DOHH2 (cell line): ENCODE measurements at regions not wholly inside any gene's neighbourhood (a gene's known extent, or its start where the extent isn't known, plus 50 kb on each side); places are given as distances from the start of the nearest gene placed in this dataset.

Source experiments
- EZH2phosphoT487 ChIP-seq: fragments of 200-600 bp; sonication (generic); IDR thresholded peaks from 2 replicates; pipeline ENCODE4 v1.6.1; 2017; ENCODE audit warnings: borderline replicate concordance, mild to moderate bottlenecking, antibody characterized with exemption, low read length, moderate library complexity, mixed read lengths
- TF ChIP-seq, protein P1 (sequence below): fragments of 200-600 bp; sonication (generic); IDR thresholded peaks from one replicate; pipeline ENCODE4 v1.5.1; 2014; ENCODE audit warnings: antibody characterized with exemption, mild to moderate bottlenecking, low read depth, low read length; ENCODE audit not compliant: poor library complexity, severe bottlenecking

DNA sequence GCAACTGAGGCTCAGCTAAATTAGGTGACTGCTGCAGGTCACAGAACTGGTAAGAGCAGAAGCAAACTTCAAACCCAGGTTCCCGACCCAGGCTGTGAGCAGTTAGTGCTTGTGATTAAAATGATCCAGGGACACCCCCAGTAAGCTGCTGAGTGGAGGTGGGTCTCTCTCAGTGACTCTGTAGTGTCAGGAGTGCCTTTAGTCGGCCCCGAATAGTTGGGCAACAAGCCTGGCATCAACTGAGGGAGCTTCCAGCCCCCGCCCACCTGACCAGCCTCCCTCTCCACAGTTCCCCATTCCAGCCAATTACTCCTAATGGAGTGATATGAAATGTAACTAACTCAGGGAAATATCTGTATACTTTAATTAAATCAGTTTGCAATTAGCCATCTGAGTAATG is 168.0 kb upstream of the SMAD3 start:
- TF ChIP-seq, protein P1, sequence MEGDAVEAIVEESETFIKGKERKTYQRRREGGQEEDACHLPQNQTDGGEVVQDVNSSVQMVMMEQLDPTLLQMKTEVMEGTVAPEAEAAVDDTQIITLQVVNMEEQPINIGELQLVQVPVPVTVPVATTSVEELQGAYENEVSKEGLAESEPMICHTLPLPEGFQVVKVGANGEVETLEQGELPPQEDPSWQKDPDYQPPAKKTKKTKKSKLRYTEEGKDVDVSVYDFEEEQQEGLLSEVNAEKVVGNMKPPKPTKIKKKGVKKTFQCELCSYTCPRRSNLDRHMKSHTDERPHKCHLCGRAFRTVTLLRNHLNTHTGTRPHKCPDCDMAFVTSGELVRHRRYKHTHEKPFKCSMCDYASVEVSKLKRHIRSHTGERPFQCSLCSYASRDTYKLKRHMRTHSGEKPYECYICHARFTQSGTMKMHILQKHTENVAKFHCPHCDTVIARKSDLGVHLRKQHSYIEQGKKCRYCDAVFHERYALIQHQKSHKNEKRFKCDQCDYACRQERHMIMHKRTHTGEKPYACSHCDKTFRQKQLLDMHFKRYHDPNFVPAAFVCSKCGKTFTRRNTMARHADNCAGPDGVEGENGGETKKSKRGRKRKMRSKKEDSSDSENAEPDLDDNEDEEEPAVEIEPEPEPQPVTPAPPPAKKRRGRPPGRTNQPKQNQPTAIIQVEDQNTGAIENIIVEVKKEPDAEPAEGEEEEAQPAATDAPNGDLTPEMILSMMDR: no peak
- TF ChIP-seq EZH2phosphoT487: no peak
